HepG2 (cell line): ENCODE measurements at regions not wholly inside any gene's neighbourhood (a gene's known extent, or its start where the extent isn't known, plus 50 kb on each side); places are given as distances from the start of the nearest gene placed in this dataset.

Experiments used
- ATAC-seq: fragments of 200-7000 bp; cut with Tn5 transposase; 3 replicates; pipeline ENCODE4 v1.9.1; 2020; ENCODE audit warnings: mild to moderate bottlenecking, moderate library complexity
- BruUV-seq: library from RNA; stranded (reverse); fragments of 400-500 nt; replicated peaks from 2 replicates; lab custom pipeline; 2021; lab: Mats Ljungman, UMichigan
- CTCF ChIA-PET: fragments of 300-600 bp; formaldehyde crosslinking; extraction: SDS; loops from one replicate; lab custom pipeline; 2021; ENCODE audit warnings: low total read pairs, inconsistent platforms, low intra/inter-chr PET ratio; lab: Yijun Ruan, JAX
- POLR2A ChIA-PET: fragments of 350-600 bp; sonication (Branson Sonifier 250); formaldehyde crosslinking; loops from one replicate; lab custom pipeline; 2020; ENCODE audit warnings: antibody characterized with exemption, inconsistent platforms; lab: Yijun Ruan, JAX
- DNase-seq: peaks from one replicate; pipeline ENCODE4 v3.0.0-alpha.2; 2015; ENCODE audit warnings: low spot score
- FAIRE-seq: peaks from 3 replicates; lab custom pipeline; 2011; peaks lifted over from hg19 to GRCh38; lab: Jason Lieb, UNC
- H2AFZ ChIP-seq: one replicate; pipeline ENCODE4 v1.6.1; 2011; ENCODE audit warnings: low read length, inconsistent platforms
- H3K27ac ChIP-seq: fragments of 300-600 bp; 3 replicates; pipeline ENCODE4 v1.8.0; 2011; ENCODE audit warnings: mixed run types, mild to moderate bottlenecking, mixed read lengths, low read length, inconsistent platforms; ENCODE audit not compliant: insufficient read depth; ENCODE audit errors: extremely low read length
- H3K27me3 ChIP-seq, 2 experiments: fragments of 200-600 bp in 1 of 2; 2 replicates in 1 of 2; 3 replicates in 1 of 2; pipeline versions ENCODE4 v1.6.0 to v1.8.0; 2011; ENCODE audit warnings: low read length in 2 of 2, mild to moderate bottlenecking in 2 of 2, moderate library complexity in 2 of 2, inconsistent platforms in 1 of 2; ENCODE audit not compliant: insufficient read depth in 2 of 2, control insufficient read depth in 1 of 2
- H3K36me3 ChIP-seq, 2 experiments: fragments of 200-600 bp in 1 of 2; replicated peaks in 1 of 2; 2 replicates in 1 of 2; 3 replicates in 1 of 2; pipeline versions ENCODE4 v1.5.1 to v1.8.0; 2011; ENCODE audit warnings: low read length in 2 of 2, inconsistent platforms in 1 of 2; ENCODE audit not compliant: insufficient read depth in 2 of 2, control insufficient read depth in 1 of 2
- H3K4me1 ChIP-seq: 2 replicates; pipeline ENCODE4 v1.5.1; 2012; ENCODE audit warnings: low read length, inconsistent platforms; ENCODE audit not compliant: insufficient read depth
- H3K4me2 ChIP-seq: 2 replicates; pipeline ENCODE4 v1.6.0; 2011; ENCODE audit warnings: low read depth, low read length, inconsistent platforms
- H3K4me3 ChIP-seq, 3 experiments: fragments of 200-600 bp in 1 of 3; sonication (generic), shearing (Covaris generic) in 1 of 3; replicated peaks in 1 of 3; 2 replicates each; pipeline ENCODE4 v1.5.1; 2011 to 2016; ENCODE audit warnings: low read length in 3 of 3, inconsistent platforms in 2 of 3, low read depth in 2 of 3, mild to moderate bottlenecking in 2 of 3, control low read depth in 1 of 3, mixed read lengths in 1 of 3; ENCODE audit not compliant: insufficient read depth in 1 of 3
- H3K79me2 ChIP-seq: one replicate; pipeline ENCODE4 v1.6.1; 2011; ENCODE audit warnings: low read length, inconsistent platforms; ENCODE audit not compliant: insufficient read depth
- H3K9ac ChIP-seq: 2 replicates; pipeline ENCODE4 v1.6.0; 2011; ENCODE audit warnings: mild to moderate bottlenecking, low read depth, low read length, inconsistent platforms; ENCODE audit not compliant: insufficient read depth
- H3K9me3 ChIP-seq: 2 replicates; pipeline ENCODE4 v1.5.1; 2012; ENCODE audit warnings: mild to moderate bottlenecking, low read length
- H4K20me1 ChIP-seq: 2 replicates; pipeline ENCODE4 v1.6.0; 2011; ENCODE audit warnings: inconsistent platforms, mild to moderate bottlenecking, low read length, moderate library complexity; ENCODE audit not compliant: insufficient read depth
- ASH2L ChIP-seq: fragments of 300-600, 200-600 bp; sonication (generic); IDR thresholded peaks from 2 replicates; pipeline ENCODE4 v1.7.0; 2017; ENCODE audit warnings: low read depth, mild to moderate bottlenecking, moderate library complexity, mixed read lengths, low read length; ENCODE audit not compliant: insufficient read length
- FOSL1 ChIP-seq: sonication (generic); formaldehyde crosslinking; IDR thresholded peaks from 2 replicates; pipeline ENCODE4 v1.9.0; 2021; ENCODE audit warnings: missing genetic modification reagents, borderline replicate concordance
- GPN1 ChIP-seq: sonication (generic); formaldehyde crosslinking; IDR thresholded peaks from 2 replicates; pipeline ENCODE4 v1.5.1; 2020; ENCODE audit warnings: missing genetic modification reagents, borderline replicate concordance
- HCFC1 ChIP-seq: fragments of 150-350 bp; IDR thresholded peaks from 2 replicates; pipeline ENCODE4 v1.6.1; 2014; ENCODE audit warnings: low read depth, low read length
- HDAC1 ChIP-seq: sonication (generic); formaldehyde crosslinking; IDR thresholded peaks from 2 replicates; pipeline ENCODE4 v1.5.1; 2020; ENCODE audit warnings: mild to moderate bottlenecking, missing genetic modification reagents
- TBL1XR1 ChIP-seq: fragments of 150-350 bp; IDR thresholded peaks from 2 replicates; pipeline ENCODE4 v1.6.1; 2014; ENCODE audit warnings: borderline replicate concordance, low read length; ENCODE audit not compliant: partially characterized antibody
- TEAD3 ChIP-seq: optimal IDR thresholded peaks from 2 replicates; pipeline ENCODE3; 2016; ENCODE audit warnings: borderline replicate concordance
- ZNF234 ChIP-seq: sonication (generic); formaldehyde crosslinking; conservative IDR thresholded peaks from 2 replicates; pipeline ENCODE4 v1.5.1; 2020; ENCODE audit warnings: mild to moderate bottlenecking, missing genetic modification reagents
- ZNF484 ChIP-seq: sonication (generic); formaldehyde crosslinking; IDR thresholded peaks from 2 replicates; pipeline ENCODE4 v1.5.1; 2020; ENCODE audit warnings: mild to moderate bottlenecking, low read depth, missing genetic modification reagents, borderline replicate concordance
- ZNF777 ChIP-seq: sonication (generic); formaldehyde crosslinking; IDR thresholded peaks from 2 replicates; pipeline ENCODE4 v1.4.0; 2020; ENCODE audit warnings: missing genetic modification reagents
- whole genome bisulfite sequencing: methylation state at CpG from one replicate; pipeline ENCODE4 v1.1.6; 2017; ENCODE audit warnings: low lambda C conversion rate; 5-methylcytosine and 5-hydroxymethylcytosine counted together
- in situ Hi-C: cut with HindIII; loops from 2 replicates; pipeline ENCODE4 v1.10.0; 2017; ENCODE audit warnings: low pct_unique_long_range_greater_than_20kb; ENCODE audit not compliant: extremely low pct_ligation_motif_present
- intact Hi-C: fragments of 100-400 bp; cut with micrococcal nuclease; formaldehyde crosslinking; loops from one replicate; pipeline ENCODE4 v1.10.0; 2022; ENCODE audit not compliant: unreplicated experiment
- TF ChIP-seq, protein P1 (sequence below): sonication (generic); formaldehyde crosslinking; conservative IDR thresholded peaks from 2 replicates; pipeline ENCODE4 v1.8.0; 2022; ENCODE audit warnings: missing genetic modification reagents
- TF ChIP-seq, protein P2 (sequence below): sonication (generic); formaldehyde crosslinking; IDR thresholded peaks from 2 replicates; pipeline ENCODE4 v1.5.0; 2020; ENCODE audit warnings: mild to moderate bottlenecking, missing genetic modification reagents

DNA sequence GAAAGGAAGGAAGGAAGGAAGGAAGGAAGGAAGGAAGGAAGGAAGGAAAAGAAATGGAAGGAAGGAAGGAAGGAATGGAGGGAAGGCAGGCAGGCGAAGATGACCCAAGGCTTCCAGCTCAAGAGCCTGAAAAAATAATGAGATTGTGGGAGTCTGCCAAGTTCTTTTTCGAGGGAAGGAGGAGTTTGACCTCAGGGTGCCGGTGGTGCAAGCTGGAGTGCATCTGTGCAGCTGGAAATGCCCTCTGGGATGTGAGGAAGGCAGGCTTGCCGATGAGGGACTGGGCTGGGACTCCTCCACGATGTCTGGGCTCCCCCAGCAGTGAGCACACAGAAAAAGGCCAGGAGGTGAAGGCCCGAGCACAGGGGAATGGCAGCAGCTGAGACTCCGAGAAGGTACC is 154.9 kb upstream of the DAPK1 start:
- ChIA-PET POLR2A (no interaction called here), CTCF (no interaction called here)
- WGBS = 7% methylated on average over 7 of the region's 7 CpGs
- Histone ChIP-seq H2AFZ (no peak overlapping the region), H3K9ac (no peak overlapping the region), H3K27ac (no peak overlapping the region), H3K79me2 (no peaks in the 10 kb centered on the region), H3K4me2 (no peak overlapping the region), H3K27me3 (peaks cover 0 to 10% of the 10 kb centered on the region in 2 experiments; a peak in 3 of 5 replicates), H3K9me3 (no peaks in the 10 kb centered on the region), H3K4me3 (no peak overlapping the region), H4K20me1 (no peaks in the 10 kb centered on the region), H3K36me3 (no peaks in the 10 kb centered on the region), H3K4me1 (peaks cover 12% of the 10 kb centered on the region)
- in situ Hi-C loops = no loop called here
- no peak for DNase-seq
- no TSS peak for BruUV-seq
- no peak for FAIRE-seq
- TF ChIP-seq HCFC1 = no peak
- TF ChIP-seq ZNF484 = no peak
- TF ChIP-seq HDAC1 (CRISPR knock-in tag) = no peak
- TF ChIP-seq, protein P1, sequence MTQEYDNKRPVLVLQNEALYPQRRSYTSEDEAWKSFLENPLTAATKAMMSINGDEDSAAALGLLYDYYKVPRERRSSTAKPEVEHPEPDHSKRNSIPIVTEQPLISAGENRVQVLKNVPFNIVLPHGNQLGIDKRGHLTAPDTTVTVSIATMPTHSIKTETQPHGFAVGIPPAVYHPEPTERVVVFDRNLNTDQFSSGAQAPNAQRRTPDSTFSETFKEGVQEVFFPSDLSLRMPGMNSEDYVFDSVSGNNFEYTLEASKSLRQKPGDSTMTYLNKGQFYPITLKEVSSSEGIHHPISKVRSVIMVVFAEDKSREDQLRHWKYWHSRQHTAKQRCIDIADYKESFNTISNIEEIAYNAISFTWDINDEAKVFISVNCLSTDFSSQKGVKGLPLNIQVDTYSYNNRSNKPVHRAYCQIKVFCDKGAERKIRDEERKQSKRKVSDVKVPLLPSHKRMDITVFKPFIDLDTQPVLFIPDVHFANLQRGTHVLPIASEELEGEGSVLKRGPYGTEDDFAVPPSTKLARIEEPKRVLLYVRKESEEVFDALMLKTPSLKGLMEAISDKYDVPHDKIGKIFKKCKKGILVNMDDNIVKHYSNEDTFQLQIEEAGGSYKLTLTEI (CRISPR knock-in tag) = no peak
- no peak for TF ChIP-seq ZNF234
- TF ChIP-seq, protein P2, sequence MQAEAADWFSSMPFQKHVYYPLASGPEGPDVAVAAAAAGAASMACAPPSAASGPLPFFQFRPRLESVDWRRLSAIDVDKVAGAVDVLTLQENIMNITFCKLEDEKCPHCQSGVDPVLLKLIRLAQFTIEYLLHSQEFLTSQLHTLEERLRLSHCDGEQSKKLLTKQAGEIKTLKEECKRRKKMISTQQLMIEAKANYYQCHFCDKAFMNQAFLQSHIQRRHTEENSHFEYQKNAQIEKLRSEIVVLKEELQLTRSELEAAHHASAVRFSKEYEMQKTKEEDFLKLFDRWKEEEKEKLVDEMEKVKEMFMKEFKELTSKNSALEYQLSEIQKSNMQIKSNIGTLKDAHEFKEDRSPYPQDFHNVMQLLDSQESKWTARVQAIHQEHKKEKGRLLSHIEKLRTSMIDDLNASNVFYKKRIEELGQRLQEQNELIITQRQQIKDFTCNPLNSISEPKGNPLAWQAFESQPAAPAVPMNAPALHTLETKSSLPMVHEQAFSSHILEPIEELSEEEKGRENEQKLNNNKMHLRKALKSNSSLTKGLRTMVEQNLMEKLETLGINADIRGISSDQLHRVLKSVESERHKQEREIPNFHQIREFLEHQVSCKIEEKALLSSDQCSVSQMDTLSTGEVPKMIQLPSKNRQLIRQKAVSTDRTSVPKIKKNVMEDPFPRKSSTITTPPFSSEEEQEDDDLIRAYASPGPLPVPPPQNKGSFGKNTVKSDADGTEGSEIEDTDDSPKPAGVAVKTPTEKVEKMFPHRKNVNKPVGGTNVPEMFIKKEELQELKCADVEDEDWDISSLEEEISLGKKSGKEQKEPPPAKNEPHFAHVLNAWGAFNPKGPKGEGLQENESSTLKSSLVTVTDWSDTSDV (CRISPR knock-in tag) = no peak
- no peak for TF ChIP-seq ASH2L
- no peak for TF ChIP-seq TBL1XR1
- no peak for TF ChIP-seq GPN1 (CRISPR knock-in tag)
- no peak for TF ChIP-seq FOSL1 (CRISPR knock-in tag)
- no peak for TF ChIP-seq TEAD3 (CRISPR knock-in tag)
- no peak for TF ChIP-seq ZNF777 (CRISPR knock-in tag)
- ATAC-seq = no peak
- intact Hi-C loops = loop anchor here (5.0 kb wide), 1 partner anchor 55 kb away; no protein-coding TSS in a partner anchor
